Right renal cortex interstitium (tissue), 3 donors: ENCODE measurements at regions not wholly inside any gene's neighbourhood (a gene's known extent, or its start where the extent isn't known, plus 50 kb on each side); places are given as distances from the start of the nearest gene placed in this dataset.
"Not testable (repeated sequence)": the region's sequence is repeated elsewhere in the genome, so short reads cannot be mapped to it uniquely, and the experiment has no call there.

ENCODE experiments used
- DNase-seq, 3 donors: peaks; one replicate each; pipeline ENCODE4 v3.0.0-alpha.2; 2013; ENCODE audit warnings: low read depth in 3 of 3, low spot score in 2 of 3

DNA sequence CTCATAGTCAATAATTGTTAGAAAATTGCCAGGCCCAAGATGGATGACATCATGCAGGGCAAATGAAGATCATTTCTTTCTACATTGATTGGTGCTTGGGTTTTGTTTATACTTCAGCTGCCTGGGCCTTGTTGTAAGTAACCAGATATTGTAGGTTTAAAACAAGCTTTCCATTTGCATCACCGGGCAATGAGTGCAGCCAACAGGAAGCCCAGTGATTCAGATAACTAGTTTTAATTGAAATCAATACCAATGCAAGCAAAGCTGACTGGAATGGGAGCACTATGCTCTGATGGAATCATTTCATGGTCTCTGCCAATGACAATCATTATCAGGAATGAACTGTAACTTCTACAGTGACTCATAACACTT is 279.3 kb downstream of the DUSP6 start:
- DNase-seq, result no peak

DNA sequence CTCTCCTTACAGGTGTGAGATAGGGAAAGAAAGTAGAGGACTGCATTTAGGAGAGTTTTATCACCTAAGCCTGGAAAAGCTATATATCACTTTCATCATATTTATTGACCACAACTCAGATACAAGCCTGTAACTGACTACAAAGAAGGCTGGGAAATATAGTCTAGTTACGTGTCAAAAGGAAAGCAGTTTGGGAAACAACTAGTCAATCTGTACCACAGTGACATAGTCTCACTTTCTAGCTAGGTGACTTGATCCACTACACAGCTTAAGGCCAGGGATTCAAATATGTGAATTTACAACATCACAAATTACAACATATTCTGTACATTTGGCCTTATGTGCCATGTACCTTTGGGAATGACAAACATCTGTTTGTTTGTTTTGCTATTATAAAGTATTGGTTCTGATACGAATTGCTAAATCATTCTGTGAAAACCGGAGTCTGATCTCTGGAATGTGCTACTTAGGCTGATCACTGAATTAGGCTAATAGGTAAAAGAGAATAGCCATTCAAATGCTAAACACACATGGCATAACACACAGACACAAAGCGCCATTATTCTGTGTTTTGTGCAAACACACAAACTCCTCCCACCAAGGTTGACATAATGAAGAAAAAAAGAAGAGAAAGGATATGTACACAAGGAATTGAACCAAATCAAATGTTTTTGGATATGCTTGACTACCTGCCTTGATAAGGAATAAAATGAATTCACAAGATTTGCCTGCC is 279.8 kb downstream of the DUSP6 start:
- DNase-seq, result no peak

DNA sequence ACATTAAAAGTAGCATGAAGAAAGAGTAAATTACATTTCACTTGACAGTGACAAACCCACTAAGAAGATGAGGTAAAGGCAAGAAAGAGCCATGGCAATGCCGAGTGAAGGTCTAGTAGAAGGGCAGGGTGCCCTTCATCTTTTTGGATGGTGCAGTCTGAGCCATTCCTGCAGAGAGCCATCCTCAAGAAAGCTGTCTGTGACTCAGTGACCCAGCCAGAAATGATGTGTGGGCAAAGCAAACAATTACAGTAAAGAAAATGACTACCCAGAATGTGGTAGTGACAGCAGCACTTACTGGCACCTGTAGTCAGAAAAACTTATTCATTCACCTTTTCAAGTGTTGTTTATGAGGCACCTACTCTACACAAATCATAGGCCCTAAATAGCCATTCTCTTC is 281.7 kb downstream of the DUSP6 start:
- no peak for DNase-seq

DNA sequence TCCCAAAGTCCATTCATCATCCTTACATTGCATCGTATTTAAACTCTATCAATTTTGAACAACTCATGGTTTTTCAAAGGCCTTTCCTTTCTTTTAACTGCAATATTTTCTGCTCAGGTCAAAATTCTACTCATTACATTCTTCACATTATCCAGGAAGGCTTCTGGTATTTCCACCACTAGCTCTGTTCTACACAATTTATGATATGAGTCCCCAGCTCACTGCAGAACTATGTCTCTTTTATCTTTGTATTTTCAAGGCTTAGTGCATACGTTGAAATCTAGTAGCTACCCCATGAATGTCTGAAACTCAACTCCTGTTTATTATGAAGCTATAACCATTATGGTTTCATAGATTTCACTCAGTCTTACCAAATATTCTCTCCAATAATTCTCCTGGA is 282.9 kb downstream of the DUSP6 start:
- DNase-seq, result no peak

DNA sequence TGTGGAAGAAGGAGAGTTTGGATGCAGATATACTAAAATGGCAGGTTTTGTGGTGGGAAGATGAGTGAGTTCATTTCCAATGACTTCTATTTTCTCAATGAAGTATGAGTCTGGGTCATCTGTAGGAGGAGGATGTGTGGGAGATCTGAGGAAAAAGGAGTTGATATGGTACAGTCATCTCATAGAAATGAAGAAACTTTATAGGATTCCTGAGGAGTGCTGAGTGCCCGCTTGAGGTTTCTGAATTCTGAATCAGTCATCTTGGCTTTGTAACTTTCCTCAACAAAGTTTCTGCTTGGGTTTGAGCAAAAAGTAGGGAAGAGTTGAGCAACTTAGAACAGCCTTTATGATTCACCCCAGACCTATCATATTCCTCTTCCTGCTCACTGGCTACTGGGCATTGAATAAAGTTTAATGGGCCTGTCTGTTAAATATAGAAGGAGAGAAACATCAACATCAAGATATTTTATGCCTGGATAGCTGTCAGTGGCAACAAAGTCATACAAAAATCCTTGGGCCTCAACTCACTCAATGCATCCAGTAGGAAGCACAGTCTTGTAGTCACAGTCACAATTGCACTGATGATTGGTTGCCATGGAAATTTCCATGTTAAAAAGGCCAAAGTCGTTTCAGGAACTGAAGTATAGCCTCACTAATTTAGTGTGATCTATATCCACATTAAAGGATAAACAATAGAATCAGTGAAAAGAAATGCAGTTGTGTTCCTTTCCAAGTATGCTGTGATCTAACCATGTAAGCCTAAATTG is 284.7 kb downstream of the DUSP6 start:
- DNase-seq, result no peak

DNA sequence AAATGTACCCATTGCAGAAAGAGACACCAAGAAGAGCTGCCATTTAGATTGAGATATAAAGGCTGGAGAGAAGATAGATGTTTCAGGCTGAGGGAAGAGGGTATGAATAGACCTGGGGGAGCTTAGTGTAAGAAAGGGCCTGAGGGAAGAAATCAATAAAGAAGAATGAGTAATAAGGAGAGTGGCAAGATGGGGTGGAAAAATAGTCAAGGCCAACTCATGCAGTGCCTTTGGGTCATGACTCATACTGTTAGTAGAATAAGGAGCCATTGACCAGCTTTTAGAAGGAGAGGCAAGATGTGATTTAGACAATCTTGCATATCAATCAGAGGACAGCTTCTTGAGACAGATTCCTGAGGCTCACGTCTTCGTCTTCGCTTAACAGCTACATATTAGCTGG is 287.5 kb downstream of the DUSP6 start:
- no peak for DNase-seq

DNA sequence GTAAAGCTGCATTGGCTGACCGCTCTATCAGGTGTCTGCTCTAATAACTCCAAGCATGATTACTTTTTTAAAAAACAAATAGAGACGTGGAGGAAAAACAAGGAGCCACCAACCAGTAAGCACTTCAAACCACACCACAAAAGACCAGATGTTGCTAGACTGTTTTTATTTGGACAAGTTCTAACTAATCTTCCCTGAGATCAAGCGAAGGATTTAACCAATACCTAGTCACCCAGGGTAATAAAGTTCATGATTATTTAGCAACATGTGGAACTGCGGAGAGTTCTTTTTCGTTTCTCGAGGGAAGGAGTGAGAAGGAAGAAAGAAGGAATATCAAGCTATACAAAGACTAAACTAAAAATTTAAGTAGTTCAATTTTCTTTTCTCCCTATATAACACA is 288.1 kb downstream of the DUSP6 start:
- no peak for DNase-seq

DNA sequence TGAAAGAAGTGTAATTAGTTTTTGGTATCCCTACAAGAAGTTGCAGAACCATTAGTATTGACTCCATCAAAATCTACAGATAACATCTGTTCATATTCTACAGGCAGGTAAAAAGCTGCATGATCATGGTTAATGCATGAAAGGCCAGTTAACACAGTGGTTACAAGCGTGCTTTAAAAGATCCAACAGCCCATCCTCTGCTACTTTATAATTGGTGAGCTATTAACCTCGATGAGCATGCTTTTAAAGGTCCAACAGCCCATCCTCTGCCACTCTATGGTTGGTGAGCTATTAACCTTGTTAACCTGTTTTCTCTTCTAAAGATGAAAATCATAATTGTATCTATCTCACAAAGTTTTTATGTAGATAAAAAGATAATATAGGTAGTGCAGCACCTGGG is 289.3 kb downstream of the DUSP6 start:
- no peak for DNase-seq

DNA sequence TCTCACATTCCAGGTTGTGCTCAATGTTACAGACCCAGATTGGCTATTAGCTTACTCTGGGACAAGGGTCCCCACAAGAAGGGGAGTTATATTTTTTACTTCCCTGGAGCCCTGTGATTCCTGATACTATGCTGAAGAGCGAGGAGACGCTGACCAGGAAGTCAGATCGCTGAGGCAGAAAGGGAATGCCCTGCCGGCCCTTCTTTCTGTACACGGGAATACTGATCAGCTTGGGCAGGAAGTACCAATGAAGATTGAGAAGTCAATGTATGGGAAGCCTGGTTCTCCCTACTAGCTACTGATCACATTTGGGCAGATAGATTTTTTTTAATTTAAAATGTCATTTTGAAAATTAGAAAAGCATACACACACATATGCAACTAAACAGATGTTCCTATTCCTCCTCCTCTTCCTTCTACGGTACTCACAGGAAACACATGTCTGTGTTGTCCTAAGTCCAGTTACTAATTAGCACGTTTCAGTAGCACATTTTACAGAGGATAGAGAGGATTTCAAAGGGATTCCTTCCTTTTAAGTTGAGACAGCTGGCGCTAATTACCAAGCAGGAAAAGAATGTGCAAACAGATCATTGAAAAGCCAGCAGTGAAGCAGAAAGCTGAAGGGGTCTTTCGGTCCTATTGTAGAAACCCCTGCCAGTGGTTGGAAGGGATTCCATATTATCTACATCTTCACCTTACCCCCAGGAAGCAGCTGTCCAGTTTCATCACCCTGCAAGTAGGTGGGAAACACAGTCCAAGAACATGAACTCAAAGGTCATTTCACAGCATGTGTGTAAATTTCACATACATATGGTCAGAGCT is 292.4 kb downstream of the DUSP6 start:
- DNase-seq, result no peak

DNA sequence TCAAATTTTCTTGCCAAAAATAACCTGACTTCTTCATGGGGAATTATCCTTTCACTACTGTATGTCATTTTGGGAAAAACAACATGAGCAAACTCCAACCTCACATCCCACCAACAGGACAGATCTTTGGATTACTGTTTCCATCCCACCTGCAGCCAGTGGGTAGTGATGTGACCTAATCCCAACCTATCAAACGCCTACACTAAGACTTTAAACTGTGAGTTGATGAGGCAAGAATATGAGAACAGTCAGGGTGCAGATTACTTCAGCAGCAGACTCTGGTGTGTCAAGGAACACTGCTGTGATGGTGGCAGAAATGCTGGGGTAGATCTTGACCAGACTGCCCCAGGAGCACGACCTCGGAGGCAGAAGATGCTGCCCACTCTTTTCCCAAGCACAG is 293.2 kb downstream of the DUSP6 start:
- no peak for DNase-seq

DNA sequence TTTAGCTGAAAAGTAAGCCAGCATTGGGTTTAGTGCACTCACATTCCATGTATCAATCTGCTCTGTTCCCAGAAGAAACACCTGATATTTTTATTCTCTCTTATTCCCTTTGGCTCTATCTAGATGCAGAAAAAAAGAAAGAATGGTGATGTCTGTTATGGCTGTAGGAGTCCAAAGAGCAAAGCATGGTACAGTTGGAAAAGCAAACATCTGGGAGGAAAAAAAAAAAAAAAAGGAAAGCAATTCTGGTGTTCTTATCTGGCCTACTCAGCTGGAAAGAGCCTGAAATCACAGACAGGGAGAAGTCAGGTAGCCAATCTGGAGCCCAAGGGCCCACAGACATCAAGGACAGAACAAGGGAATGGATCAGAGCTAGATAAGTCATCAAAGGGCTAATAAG is 293.9 kb downstream of the DUSP6 start:
- no peak for DNase-seq

DNA sequence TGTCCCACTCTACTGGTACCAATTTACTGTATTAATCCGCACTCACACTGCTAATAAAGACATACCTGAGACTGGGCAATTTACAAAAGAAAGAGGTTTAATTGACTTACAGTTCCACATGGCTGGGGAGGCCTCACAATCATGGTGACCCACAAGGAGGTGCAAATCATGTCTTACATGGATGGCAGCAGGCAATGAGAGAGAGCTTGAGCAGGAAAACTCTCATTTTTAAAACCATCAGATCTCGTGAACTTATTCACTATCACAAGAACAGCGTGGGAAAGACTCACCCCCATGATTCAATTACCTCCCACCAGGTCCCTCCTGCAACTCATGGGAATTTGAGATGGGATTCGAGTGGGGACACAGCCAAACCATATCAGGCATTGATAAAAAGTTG is 298.5 kb downstream of the DUSP6 start:
- not testable (repeated sequence) for DNase-seq

DNA sequence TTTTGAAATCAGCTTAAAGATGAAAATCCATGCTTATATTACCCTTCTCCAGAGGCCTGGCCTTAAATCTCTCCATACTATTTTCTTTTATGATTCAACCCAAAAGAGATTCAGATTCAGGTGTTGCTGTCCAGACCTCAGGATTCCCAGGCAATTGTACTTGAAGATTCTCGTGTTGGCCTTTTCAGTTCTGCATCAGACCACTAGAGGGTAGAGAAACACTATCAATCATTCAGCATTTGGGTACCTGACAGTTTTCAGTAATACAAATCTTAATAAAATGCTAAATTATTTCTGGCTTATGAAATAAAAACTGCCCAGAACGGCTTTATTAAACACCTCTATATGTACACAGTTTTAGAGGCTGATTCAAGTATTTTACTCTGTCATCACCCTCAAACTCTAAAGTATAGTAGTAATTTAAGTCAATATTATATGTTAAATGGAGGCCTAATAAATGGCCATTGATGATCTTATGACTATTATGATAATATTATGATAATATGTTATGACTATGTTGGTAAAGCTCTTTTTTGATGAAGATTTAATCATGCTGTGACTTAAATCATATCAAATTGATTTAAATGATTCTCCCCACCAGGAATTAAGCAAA is 301.1 kb downstream of the DUSP6 start:
- DNase-seq, result peak; percentile 43 to 57 (median 53)

DNA sequence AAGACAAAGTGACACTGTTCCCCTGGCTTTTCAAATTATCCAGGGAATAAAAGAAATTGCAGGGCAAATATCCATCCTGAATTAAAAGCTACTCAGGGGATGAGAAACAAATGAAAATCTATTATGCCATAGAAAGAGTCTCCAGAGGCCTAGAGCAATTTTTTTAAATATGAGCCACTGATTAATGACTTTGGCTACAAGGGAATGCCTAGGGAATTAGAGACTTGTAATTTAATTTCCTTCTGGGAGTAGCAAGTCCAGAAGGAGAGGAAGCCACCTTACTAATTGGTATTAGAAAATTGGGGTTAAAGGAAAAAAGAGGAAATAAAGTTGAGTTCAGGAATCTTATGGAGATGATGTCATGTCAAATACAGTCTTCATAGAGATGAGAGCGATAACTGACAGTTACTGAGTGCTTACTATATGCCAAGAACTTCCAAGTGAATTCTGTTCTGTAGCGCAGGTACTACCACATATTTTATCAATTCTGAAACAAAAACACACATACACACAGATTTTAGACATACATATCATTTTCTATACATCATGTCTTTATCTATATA is 304.4 kb downstream of the DUSP6 start:
- no peak for DNase-seq

DNA sequence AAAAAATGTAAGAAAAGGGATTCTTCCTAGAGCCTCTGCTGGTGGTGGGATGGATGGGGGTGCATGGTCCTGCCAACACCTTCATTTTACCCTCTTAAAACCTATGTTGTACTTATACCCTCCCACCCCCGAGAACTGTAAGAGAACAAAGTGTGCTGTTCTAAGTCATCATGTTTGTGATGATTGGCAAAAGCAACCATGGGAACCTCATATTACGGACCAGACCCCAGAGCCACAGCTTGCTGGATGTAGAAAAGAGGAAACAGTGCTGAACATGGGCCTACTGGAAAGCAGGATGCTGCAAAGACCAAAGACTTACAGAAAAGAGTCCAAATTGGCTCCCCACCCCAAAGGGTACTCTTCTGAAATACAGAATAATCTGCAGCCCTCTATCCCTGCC is 311.2 kb downstream of the DUSP6 start:
- DNase-seq, result no peak

DNA sequence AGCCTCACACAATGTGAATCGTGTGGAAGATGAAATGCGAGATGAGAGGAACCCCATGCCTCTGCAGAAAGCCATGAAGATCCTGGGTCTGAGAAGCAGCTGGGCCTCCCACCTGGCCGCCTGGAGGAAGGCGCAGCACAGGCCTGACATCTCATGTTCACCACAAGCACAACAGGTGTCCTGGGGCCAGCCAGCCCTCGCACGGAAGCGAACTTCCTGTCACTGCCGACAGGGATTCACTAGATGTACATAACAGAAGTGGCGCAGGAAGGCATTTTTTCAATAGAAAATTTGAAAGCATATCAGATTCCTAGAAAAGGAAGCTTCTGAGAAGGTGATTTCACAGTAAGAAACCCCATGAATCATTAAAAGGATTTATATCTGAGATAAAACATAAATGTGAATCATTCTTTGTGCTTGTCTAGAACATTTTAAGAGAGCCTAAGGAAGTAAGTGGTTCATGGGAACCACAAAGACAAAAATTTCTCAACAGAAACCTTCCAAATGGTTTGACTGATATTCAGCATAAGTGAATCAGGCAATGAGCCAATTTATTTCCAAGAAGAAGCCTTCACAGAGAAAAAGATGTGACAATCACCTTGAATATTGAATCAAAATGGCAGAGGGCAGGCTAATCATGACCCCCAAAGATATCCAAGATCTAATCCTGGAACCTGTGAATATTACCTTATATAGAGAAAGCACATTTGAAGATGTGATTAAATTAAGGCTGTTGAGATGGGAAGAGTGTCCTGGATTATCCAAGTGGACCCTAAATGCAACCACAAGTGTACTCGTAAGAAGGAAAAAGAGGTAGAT is 311.9 kb downstream of the DUSP6 start:
- DNase-seq, result no peak

DNA sequence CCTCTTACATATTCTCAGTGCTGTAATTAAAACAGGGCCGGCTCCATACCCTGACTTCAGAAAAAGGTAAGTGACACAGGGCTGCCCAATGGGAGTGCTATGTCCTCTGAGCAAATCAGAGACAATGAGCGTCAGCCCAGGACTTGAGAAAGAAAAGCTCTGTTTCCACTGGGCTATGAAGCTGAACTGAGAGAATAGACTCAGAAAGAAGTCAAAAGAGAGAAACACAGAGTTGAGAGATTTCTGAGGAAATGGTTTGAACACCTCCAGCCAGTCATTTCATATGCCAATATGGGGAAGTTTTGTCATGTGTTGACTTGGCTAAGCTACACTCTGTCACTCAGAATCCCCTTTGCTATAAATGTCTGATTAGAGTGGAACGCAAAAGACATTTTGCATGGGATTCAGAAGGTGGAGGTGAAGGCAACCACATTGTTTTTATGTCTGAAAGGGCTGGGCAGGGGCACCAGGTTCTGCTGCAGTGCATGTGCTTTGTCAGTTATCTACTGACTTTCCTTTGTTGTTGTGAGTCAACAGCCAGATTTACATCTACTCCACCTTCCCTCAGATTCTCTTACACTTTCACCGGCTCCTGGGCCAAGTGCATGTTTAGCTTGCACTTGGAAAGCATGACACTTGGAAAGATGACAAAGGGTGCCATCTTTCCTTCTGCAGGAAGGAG is 313.3 kb downstream of the DUSP6 start:
- DNase-seq, result no peak

DNA sequence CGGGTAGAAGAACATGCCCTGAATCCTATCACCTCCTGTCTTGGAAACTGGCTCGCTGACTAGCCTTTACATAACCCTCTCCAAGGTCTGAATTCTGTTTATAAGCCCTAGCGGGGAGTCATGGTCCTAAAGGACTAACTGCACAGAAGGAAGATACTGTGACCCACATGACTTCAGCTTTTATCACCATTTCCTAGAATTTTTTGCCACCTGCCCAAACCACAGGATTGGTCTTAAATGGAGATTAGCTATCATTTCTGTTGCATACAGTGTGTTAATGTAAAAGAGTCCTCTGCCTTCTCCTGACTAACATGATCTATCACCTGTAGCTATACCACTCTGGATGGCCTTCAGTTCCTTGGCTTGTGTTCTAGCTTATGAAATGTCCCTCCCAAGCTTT is 319.2 kb downstream of the DUSP6 start:
- no peak for DNase-seq

DNA sequence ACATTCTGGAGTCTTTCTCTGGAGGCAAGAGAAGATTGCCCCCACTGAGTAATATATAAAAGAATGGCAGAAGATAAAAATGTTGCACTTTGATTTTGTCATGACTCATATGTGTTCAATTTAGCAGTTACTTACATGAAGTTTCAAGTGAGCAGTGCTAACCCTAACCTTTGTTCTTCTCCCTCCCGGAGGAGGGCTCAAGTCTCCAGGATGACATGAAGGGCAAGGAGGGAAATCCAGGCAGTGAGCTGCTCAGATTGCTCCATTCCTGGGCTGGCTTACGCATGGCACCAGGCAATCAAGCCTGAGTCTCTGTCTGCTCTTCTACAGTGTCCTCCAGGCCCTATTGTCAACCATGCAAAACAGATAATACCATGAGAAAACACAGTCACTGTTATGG is 322.3 kb downstream of the DUSP6 start:
- DNase-seq, result no peak
